ENCODE measurements at regions not wholly inside any gene's neighbourhood (a gene's known extent, or its start where the extent isn't known, plus 50 kb on each side); places are given as distances from the start of the nearest gene placed in this dataset.
"Not testable (repeated sequence)": the region's sequence is repeated elsewhere in the genome, so short reads cannot be mapped to it uniquely, and the experiment has no call there.

GRCh38 chr6:170093658-170094596, 197.0 kb downstream of the DLL1 start:
- DNase-seq = no peak

GRCh38 chr6:170093276-170093657, 197.6 kb downstream of the DLL1 start:
- DNase-seq = no peak

- no peak for DNase-seq
These were observed 198.1 kb downstream of the DLL1 start for GRCh38 chr6:170092826-170093225.

- DNase-seq = no peak
These were observed 199.0 kb downstream of the DLL1 start for GRCh38 chr6:170091639-170092579.

- DNase-seq = no peak
These were observed 199.8 kb downstream of the DLL1 start for GRCh38 chr6:170091000-170091638.

GRCh38 chr6:170090561-170090960, 200.3 kb downstream of the DLL1 start:
- no peak for DNase-seq

- DNase-seq = no peak
These were observed 200.9 kb downstream of the DLL1 start for GRCh38 chr6:170089963-170090362.

GRCh38 chr6:170088582-170088955, 202.3 kb downstream of the DLL1 start:
- DNase-seq = no peak

GRCh38 chr6:170087941-170088581, 202.8 kb downstream of the DLL1 start:
- DNase-seq = no peak

- DNase-seq = not testable (repeated sequence)
These were observed 203.5 kb downstream of the DLL1 start for GRCh38 chr6:170087421-170087780.

- DNase-seq = no peak
These were observed 204.0 kb downstream of the DLL1 start for GRCh38 chr6:170086639-170087420.

- no peak for DNase-seq
These were observed 205.1 kb downstream of the DLL1 start for GRCh38 chr6:170085475-170086401.

GRCh38 chr6:170084166-170084730, 206.6 kb downstream of the DLL1 start:
- no peak for DNase-seq

- no peak for DNase-seq
These were observed 207.4 kb downstream of the DLL1 start for GRCh38 chr6:170083236-170084051.

- DNase-seq = no peak
These were observed 208.2 kb downstream of the DLL1 start for GRCh38 chr6:170082531-170083187.

- no peak for DNase-seq
These were observed 208.8 kb downstream of the DLL1 start for GRCh38 chr6:170082067-170082466.

- no peak for DNase-seq
These were observed 209.3 kb downstream of the DLL1 start for GRCh38 chr6:170081556-170081955.

- DNase-seq = no peak
These were observed 210.0 kb downstream of the DLL1 start for GRCh38 chr6:170080828-170081371.

All from T1000 (cell line).